KOPT-K1 (cell line): ENCODE measurements at regions not wholly inside any gene's neighbourhood (a gene's known extent, or its start where the extent isn't known, plus 50 kb on each side); places are given as distances from the start of the nearest gene placed in this dataset.

Source experiments
- H3K27ac ChIP-seq: fragments of 200-600 bp; sonication (generic); 2 replicates; pipeline ENCODE4 v1.5.1; 2016; ENCODE audit warnings: antibody characterized with exemption, mild to moderate bottlenecking, low read depth, low read length; ENCODE audit not compliant: poor library complexity, severe bottlenecking
- H3K36me3 ChIP-seq: fragments of 200-600 bp; sonication (generic); 2 replicates; pipeline ENCODE4 v1.5.1; 2017; ENCODE audit warnings: antibody characterized with exemption, mild to moderate bottlenecking, low read length, moderate library complexity; ENCODE audit not compliant: insufficient read depth
- H3K9me3 ChIP-seq: fragments of 200-600 bp; sonication (generic); 2 replicates; pipeline ENCODE4 v1.5.1; 2017; ENCODE audit warnings: antibody characterized with exemption, low read length, mild to moderate bottlenecking; ENCODE audit not compliant: insufficient read depth, poor library complexity, severe bottlenecking

DNA sequence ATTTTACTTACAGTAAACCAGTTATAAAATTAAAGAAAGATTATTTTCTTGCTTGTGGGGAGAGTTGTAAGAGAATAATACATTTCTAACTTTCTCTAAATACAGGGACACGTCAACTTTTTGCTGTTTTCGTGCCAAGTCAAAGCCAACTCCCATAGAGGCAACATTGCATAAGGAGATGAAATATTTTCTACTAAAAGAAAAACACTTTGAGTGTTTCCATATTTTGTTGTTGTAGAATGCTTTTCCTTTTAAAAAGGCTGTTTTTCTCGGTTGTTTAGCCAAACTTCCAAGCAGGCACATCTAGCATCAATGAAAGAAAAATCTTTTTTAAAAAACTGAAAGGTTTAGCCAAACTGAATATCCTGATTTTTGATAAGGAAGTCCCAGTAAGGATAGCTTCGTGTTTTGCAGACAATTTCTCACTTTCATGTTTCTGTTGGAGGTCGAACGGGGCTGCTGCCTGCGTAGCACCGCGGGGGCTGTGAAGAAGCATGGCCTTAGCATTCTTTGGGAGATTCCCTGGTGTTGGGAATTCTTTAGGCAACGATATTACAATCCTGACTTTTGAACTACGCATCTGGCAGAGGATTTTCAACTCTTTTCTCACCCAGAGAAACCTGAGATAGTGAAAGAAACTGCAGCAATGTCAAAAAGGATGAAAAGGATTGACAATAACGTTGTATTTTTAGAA lies 108.1 kb upstream of the FBXL7 start:
- H3K9me3 ChIP-seq, result no peaks in the 10 kb centered on the region
- H3K36me3 ChIP-seq, result no peaks in the 10 kb centered on the region
- H3K27ac ChIP-seq, result no peak overlapping the region

DNA sequence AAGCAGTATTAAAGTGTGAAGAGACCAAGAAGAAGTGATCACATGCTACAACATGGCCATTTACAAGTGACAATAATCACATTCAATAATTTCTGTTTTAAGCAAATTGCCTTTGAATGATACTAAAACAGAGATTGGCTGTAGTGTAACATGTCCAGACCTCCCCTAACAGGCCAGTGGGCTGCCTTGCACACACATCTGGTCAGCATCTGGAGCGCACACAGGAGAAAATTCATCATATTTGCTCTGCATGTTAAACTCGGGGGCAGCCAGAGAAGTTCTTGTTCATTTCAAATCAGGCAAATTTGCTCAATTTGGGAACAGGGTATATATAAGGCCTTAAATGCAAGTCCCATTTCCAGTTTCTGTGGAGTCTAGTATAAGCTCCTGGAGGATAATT lies 111.1 kb upstream of the FBXL7 start:
- Histone ChIP-seq H3K27ac (no peak overlapping the region), H3K36me3 (no peaks in the 10 kb centered on the region), H3K9me3 (no peaks in the 10 kb centered on the region)

DNA sequence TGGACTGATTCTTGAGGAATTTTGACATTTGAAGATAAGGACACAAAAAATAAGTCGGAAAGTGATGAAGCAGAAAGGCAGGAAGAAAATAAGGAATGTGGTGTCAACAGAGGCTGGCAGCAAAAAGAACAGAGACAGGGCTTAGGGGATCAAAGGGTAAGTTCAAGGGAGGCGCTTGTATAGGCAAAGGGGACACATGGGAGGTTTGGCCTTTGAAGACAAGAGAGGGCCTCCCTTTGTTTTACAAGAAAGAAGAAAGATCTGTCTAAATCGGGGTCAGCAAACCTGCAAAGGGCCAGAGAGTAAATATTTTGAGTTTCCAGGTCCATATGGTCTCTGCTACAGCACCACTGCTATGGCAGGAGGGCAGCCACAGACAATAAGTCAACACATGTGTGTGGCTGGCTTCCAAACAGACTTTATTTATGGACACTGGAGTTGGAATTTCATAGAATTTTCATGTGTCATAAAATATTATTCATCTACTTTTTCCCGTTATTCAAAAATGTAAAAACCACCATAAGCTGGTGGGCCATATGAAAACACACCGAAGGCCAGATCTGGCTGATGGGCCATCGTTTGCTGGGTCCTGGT lies 112.0 kb upstream of the FBXL7 start:
- no peaks in the 10 kb centered on the region for H3K36me3 ChIP-seq
- no peaks in the 10 kb centered on the region for H3K9me3 ChIP-seq
- no peak overlapping the region for H3K27ac ChIP-seq

DNA sequence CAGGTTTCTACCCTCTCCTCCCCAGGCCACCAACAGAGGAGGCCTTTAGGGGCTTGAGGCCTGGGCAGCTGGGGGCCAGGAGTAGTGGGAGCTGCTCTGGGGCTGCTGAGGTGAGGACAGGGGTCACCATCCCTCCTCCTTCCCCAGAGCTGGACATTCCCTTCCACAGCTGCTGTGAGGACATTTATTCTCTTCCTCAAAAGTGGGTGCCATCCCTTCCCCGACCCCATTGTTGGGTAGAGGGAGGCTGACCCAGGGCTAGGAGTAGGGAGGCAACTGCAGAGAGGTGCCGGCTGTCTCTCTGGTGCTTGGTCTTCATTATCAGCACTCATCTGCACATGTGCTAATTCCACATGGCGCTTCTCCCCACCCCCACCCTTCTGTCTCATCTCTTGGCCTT lies 113.9 kb upstream of the FBXL7 start:
- Histone ChIP-seq H3K9me3 (no peaks in the 10 kb centered on the region), H3K36me3 (no peaks in the 10 kb centered on the region), H3K27ac (no peak overlapping the region)

DNA sequence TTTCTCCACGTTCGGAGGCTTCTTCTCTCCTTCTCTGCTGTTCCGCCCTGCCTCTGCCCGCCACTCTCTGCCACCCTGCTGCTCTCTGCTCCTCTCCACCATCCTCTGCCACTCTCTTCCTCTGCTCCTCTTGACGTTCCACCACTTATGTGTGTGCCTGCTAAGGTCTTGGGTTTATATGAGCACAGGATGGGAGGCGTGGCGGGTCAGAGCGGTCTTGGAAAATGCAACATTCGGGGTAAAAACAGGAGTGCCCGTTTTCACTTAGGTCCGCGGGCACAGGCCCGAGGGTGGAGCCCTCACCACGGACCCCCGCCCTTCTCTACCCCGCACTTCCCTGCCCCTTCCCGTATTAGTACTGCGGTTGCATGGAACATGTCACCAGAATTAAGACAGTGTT lies 114.4 kb upstream of the FBXL7 start:
- Histone ChIP-seq H3K36me3 (no peaks in the 10 kb centered on the region), H3K9me3 (no peaks in the 10 kb centered on the region), H3K27ac (no peak overlapping the region)

DNA sequence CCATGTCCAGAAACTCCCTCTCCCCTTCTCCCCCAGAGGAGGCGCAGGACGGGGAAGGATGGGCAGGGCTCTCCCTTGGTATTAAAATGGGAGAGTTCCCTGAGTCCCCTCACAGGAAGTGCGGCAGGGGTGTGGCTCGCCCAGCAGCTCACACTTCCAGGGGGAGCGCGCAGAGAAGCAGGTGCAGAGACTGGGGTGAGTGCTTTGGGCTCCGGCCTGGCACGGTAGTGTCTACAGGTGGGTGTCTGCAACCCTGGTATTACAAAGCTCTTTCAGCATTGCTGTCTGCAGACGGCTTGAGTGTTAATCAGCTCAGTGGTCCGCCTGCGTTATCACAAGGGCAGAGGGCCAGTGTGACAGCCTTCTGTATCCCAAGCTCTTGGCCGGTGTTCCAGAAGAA lies 114.9 kb upstream of the FBXL7 start:
- no peaks in the 10 kb centered on the region for H3K36me3 ChIP-seq
- H3K27ac ChIP-seq, result no peak overlapping the region
- H3K9me3 ChIP-seq, result no peaks in the 10 kb centered on the region

DNA sequence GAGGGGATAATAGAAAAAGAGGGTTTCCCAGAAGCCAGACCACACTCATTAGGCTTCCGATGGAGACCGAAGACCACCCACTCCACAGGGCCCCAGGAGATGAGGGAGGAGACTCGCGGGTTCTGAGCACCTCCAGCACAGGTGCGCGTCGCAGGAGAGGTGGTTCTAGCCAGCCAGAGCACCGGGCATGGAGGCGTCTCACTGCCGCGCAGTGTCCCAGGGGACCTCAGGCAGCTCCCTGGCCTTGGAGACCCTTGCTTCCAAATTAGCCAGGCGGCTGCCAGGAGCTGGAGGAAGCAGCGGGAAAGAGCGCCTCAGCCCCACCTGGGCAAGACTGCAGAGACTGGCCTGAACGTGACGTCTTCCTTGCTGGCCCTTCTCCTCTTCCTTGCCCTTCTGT lies 115.4 kb upstream of the FBXL7 start:
- Histone ChIP-seq H3K27ac (no peak overlapping the region), H3K36me3 (no peaks in the 10 kb centered on the region), H3K9me3 (no peaks in the 10 kb centered on the region)

DNA sequence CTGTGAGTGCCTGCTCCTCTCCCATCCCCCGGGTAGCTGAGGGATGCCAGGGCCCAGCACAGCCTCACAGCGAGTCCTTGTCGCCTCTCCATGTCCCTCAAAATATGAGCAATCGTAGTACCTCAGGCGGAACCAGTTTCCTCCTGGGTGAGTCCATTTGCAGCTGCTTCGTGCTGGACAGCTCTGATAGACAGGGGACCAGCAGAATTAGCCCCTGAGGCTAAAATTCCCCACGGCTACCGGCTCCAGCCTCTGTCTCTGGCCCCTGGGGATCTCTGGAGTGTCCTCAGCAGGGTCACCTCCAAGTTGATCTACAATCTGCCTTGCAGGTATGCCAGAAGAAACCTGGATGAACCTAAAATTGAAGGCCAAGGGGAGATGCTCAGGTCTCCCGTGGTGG lies 115.8 kb upstream of the FBXL7 start:
- H3K27ac ChIP-seq, result no peak overlapping the region
- no peaks in the 10 kb centered on the region for H3K9me3 ChIP-seq
- H3K36me3 ChIP-seq, result no peaks in the 10 kb centered on the region

DNA sequence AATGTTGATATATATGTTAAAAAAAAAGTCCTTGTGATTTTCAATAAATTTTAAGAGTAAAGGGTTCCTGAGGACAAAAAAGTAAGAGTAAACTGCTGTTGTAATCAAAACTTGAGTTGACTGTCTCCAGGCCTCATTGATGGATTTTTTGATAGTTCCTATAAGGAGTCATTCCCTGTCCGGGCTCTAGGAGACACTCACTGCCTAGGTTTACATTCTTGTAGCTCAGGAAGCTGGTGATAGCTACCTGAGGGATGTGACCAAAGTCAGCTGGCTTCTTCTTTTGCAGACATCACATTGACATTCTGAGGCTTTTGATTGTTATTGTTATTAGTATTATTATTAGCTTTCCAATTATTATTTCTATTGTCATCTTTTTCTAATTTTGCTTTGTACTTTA lies 116.5 kb upstream of the FBXL7 start:
- Histone ChIP-seq H3K27ac (no peak overlapping the region), H3K9me3 (no peaks in the 10 kb centered on the region), H3K36me3 (no peaks in the 10 kb centered on the region)

DNA sequence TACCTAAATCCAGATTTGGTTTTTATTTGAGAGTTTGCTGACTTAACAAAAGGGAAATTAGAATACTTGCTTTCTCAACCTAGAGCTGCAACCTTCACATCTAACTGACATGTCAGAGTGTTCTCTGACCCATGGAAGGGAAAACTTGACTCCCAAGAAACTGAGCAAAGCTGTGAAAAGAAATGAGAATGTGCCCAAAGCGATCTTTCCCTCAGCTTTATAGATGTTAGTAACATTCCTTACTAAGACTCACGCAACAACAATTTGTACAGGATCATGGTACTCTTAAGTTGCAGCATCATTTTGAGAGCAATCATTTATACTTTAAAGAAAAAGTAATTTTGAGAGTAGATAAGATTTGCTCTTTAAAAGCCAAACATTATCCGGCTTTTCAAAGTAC lies 117.0 kb upstream of the FBXL7 start:
- H3K36me3 ChIP-seq, result no peaks in the 10 kb centered on the region
- no peak overlapping the region for H3K27ac ChIP-seq
- H3K9me3 ChIP-seq, result no peaks in the 10 kb centered on the region

DNA sequence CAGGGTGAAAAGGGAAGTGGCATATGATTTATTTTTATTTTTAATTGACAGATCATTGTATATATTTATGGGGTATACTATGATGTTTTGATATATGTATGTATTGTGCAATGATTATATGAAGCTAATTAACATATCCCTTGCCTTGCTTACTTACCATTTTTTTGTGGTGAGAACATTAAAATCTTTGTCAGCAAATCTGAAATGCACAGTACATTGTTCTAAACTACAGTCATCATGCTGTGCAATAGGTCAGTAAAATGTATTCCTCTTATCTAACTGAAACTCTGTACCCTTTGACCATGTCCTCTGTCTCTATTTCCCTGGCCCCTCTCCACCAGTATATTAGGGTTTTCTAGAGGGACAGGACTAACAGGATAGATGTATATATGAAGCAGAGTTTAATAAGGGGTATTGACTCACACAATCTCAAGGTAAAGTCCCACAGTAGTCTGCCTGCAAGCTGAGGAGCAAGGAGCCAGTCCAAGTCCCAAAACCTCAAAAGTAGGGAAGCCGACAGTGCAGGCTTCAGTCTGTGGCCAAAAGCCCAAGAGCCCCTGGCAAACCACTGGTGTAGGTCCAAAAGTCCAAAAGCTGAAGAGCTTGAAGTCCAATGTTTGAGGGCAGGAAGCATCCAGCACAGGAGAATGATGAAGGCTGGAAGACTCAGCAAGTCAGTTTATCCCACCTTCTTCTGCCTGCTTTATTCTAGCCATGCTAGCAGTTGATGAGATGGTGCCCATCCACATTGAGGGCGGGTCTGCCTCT lies 122.2 kb upstream of the FBXL7 start:
- H3K27ac ChIP-seq, result no peak overlapping the region
- no peaks in the 10 kb centered on the region for H3K9me3 ChIP-seq
- no peaks in the 10 kb centered on the region for H3K36me3 ChIP-seq

DNA sequence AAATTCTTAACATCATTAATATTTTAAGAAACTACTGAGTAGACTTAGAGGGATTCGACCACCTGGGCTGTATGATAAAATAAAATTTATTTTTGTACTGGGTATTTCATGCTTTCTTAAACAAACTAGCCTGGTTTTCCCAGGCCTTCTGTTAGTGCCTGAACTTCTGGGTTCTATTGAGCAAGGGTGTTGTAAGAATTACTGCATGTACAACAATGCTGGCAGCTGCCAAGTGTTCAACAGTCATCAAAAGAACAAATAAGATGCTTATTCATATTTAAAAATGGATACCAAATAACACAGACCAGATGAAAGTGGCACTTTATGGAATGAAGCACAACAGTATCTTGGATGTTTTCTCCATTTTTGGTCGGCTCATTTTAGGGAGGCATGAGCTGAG lies 123.2 kb upstream of the FBXL7 start:
- Histone ChIP-seq H3K27ac (no peak overlapping the region), H3K36me3 (no peaks in the 10 kb centered on the region), H3K9me3 (no peaks in the 10 kb centered on the region)

DNA sequence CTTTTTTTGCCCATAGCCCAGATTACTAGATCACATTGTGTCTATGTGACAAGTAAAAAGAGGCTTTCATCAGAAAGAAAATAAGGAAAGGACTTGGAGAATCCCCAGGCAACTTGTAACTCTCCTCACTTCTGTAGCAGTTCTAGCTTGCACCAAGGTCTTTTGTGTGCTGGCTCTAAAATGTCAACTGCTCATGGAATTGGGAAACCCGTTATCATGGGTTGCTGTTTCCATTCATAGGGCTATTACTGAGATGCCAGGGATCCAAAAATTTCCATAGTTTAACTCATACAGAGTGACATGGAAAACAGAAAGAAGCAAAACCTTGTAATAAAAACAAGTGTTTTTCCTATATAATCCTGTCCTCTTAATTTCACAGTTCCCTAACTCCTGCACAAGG lies 123.9 kb upstream of the FBXL7 start:
- Histone ChIP-seq H3K9me3 (no peaks in the 10 kb centered on the region), H3K27ac (no peak overlapping the region), H3K36me3 (no peaks in the 10 kb centered on the region)

DNA sequence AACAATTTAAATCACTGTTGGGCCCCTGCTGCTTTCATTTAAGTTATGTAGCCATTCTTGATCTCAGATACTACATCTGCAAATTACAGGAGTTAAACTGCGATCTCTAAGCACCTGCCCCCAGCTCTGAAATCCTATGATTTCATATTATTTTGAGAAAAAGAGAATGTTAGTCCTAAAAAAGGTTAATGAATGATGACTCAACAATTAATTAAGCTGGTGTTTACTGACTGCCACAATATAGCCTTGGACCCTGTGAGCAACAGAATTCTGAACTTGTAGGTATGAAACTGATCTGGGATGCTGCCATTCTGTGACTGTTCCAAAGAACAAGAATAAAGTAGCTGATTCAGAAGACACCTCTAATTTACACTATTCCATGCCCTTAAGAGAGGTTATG lies 124.4 kb upstream of the FBXL7 start:
- H3K9me3 ChIP-seq, result no peaks in the 10 kb centered on the region
- H3K27ac ChIP-seq, result no peak overlapping the region
- H3K36me3 ChIP-seq, result no peaks in the 10 kb centered on the region

DNA sequence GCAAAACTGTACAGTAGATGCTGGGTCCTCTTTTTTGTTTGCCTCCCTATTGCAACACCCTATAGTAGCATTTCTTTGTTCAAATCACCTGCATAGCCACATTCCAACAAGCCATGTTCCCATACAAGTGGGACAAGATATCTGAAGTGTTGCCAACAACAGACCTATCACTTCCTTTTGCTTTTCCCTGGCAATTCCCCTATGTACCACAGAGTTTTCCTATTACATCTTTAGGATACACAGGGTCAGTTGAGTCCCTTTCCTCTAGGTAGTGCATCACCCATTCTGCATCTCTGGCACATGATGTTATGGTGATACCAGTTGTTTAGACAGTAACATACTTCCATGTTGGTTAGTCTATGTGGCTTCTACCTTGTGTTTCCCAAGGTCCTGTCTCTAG lies 125.1 kb upstream of the FBXL7 start:
- H3K9me3 ChIP-seq, result no peaks in the 10 kb centered on the region
- H3K36me3 ChIP-seq, result no peaks in the 10 kb centered on the region
- no peak overlapping the region for H3K27ac ChIP-seq

DNA sequence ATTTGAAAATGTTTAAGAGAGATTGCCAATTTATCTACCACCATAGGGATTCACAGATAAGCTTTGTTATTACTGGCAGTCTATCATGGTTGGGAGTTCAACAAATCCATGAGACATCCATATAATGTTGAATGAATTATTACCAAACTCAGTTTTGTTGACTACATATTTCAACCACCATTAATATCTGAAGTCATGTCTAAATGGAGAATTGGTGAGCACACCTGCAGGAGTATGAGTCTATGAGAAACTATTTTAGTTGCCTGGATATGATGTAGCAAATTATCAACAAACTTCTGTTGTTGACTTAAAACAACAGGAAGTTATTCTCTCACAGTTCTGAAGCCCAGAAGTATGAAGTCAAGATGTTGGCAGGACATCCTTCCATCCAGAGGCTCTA lies 126.8 kb upstream of the FBXL7 start:
- H3K36me3 ChIP-seq, result no peaks in the 10 kb centered on the region
- H3K27ac ChIP-seq, result no peak overlapping the region
- H3K9me3 ChIP-seq, result no peaks in the 10 kb centered on the region
